Stimulated activated CD4-positive, alpha-beta T cell treated with anti-CD3 and anti-CD28 coated beads, Interleukin-2, amount 100 ng/mL, for 24 hours (primary cell): ENCODE measurements at regions not wholly inside any gene's neighbourhood (a gene's known extent, or its start where the extent isn't known, plus 50 kb on each side); places are given as distances from the start of the nearest gene placed in this dataset.
A peak's percentile ranks its signal among the peaks of the same experiment; 100 is the strongest.

Experiments used
- DNase-seq, 2 donors: peaks; one replicate each; pipeline ENCODE4 v3.0.0-alpha.2; 2020

- no peak for DNase-seq
These were observed 159.3 kb downstream of the BCOR start for GRCh38 chrX:39938466-39938865.

- no peak for DNase-seq
These were observed 158.1 kb downstream of the BCOR start for GRCh38 chrX:39939678-39940077.

DNA sequence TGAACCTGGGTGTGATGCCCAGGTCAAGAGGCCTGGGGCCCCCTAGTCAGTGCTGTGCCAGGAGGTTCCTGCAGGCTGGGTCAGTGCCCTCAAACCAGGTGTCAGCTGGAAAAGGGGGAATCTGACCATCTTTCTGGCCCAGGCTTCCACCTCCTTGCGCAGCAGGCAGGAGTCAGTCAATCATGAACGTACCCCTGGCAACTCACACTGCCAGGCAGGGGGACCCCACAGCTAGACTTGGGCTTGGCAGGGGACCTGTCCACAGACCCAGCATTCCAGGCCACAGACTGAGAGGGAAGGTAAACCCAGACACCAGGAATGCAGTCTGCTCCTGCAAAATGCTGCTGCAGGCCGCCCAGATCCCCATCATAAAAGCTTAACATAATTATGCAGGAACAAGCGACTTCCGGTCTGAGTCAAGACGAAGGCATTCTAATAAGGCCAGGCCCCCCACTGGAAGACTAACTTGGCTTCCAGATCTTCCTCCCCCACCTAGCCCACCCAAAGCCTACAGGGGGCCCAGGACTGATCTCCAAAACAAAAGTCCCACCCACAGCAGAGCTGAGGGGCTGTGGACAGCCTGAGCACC lies 156.3 kb downstream of the BCOR start:
- DNase-seq = no peak

GRCh38 chrX:39944416-39944815 lies 153.3 kb downstream of the BCOR start:
- DNase-seq = no peak

DNA sequence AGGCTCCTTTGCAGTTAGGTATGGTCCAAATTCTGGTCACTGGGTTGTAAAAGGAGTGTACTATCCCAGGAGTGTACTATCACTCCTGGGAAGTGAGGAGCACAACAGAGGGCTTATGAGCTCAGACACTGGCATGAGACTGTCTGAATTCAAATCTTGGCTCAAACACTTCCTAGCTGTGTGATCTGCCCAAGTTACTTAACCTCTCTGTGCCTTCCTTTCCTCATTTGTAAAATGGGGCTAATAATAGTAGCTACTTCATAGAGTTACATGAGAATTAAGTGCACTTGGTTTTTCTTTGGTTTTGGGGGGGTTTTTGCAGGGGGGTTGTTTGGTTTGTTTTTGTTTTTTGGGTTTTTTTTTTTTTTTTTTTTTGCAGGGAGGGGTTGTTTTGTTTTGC lies 152.0 kb downstream of the BCOR start:
- no peak for DNase-seq

DNA sequence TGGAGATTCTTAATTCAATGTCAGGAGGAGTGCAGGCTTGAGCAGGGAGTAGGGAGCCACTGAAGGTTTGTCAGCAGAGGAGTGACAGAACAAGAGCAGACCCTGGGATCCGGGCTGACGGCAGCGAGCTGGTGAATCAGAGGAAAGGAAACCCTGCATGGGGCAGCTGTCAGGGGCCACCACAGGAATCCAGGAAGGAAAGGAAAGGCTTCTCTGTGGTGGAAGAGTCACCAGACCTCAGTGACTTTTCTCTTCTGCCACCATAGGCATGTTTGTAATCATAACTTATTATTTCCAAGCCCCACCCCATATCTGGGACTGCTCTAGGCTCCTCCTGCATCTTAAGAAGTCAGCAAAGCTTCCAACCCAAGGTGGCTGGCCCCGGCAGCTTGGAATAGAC lies 150.9 kb downstream of the BCOR start:
- DNase-seq = no peak

DNA sequence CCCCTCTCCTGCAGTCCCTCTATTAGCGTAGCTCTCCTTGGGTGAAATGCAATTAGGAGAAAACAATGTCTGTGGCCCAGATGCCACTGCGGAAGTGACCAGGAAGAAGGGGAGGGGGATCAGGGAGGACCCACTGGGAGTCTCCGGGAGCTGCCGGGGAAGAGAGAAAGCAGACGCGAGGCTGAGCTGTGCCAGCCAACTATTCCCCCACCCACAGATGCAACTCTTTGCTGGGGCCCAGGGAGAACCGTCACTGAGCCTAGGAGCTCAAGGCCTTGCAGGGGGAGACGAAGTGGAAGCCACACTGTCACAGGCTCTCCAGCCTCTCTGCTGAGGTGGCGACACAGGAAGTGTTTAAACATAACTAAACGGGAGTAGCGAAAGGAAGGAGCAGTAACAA lies 149.2 kb downstream of the BCOR start:
- DNase-seq = no peak

DNA sequence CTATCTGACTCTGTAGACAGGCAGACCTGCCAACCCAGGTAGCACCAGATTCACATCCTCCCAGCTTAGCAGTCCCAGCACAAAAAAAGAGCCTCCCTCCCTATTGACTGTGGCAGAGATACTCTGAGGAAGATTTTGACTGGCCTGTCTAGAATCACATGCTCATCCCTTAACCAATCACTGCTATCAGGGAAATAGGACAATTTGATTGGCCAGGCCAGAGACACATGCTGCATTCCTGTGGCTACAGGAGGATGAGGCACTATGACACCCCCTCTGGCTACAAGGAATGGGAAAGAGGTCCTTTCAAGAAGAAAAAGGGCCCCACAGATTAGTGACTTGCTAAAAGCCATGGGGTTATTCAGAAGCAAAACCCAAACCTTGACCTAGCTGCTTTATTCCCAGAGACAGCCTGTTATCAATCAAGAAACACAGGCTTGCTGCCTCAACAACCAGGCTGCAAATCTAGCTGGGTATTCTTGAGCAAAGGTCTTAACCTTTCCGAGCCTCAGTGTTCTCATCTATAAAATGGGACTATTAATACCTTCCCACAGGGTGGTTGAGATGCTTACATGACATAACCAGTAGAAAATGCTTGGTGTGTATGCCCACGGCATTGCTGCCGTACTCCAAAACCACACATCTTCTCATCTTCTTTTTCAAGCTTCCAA lies 147.6 kb downstream of the BCOR start:
- no peak for DNase-seq

GRCh38 chrX:39952989-39953388 lies 144.8 kb downstream of the BCOR start:
- no peak for DNase-seq

GRCh38 chrX:39953879-39954278 lies 143.9 kb downstream of the BCOR start:
- no peak for DNase-seq

- DNase-seq = no peak
These were observed 142.9 kb downstream of the BCOR start for GRCh38 chrX:39954851-39955250.

DNA sequence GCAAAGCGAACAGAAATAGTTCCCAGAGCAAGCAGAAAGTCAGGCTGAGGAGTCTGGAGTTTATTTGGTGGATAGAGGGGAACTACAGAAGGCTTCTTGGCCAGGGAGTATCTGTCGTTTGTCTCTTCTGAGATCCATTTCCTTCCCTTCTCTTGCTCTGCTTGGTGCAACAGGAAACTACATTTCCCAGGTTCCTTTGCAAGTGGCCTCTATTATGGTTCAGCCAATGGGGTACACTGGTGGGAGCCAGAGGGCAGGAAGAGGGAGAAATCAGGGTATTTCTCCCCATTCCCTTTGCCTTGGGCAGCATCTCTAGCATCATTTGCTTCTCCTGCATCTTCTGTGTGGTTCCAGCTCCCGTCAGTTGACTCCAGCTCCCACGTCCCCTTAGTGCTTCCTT lies 142.1 kb downstream of the BCOR start:
- DNase-seq = no peak

DNA sequence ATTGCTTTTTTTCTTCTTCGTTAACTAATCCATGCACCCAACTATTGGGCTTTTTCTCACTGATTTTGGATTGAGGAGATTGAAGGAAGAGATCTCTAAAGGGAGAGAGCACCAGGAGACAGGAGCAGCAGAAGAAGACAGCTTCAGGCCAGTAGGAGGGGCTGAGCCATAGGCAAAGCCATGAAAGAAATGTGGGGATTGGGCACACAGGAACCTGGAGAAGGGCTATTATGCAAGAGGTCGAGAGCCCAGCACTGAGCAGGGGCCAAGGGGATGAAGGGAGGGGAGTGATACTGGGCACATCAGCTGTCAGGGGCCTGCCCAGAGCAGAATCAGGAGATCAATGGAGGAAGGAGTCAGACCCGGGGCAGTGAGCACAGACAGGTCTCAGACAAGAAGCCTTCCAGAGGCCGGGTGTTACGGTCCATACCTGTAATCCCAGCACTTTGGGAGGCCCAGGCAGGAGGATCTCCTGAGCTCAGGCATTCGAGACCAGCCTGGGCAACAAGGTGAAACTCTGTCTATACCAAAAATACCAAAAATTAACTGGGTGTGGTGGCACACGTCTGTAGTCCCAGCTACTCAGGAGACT lies 140.9 kb downstream of the BCOR start:
- DNase-seq = no peak

DNA sequence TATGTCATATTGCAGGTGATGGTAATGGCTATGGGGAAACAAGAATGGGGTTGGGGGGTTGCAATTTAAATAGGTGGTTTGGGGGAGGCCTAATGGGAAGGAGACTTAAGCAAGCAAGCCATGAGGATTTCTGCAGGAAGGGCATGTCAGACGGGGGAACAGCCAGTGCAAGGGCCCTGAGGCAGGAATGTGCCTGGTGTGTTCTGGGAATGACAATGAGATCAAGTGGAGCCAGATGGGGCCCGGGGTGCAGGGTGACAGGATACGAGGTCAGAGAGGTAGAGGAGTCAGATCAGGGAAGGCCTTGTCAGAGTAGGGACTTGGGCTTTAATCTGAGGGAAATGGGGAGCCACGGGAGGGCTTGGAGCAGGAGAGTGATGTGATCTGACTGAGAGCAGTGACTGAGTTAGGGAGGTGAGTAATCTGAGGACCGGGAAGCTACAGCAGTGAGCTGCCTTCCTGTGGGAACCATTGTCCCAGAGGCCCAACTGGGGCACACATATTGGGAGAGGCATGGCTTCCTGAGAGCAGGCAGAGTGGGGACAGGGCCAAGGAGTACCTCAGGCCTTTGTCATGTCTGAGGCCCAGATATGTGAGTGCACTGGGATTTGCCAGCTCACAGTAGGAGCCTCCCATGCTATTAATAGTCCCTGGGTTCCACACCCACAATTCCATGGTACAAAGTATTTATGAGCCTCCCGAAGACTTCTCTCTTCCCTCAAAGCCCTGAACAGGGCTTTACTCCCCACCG lies 139.8 kb downstream of the BCOR start:
- no peak for DNase-seq

- DNase-seq = no peak
These were observed 138.9 kb downstream of the BCOR start for GRCh38 chrX:39958850-39959249.

GRCh38 chrX:39960219-39960618 lies 137.5 kb downstream of the BCOR start:
- DNase-seq = no peak

DNA sequence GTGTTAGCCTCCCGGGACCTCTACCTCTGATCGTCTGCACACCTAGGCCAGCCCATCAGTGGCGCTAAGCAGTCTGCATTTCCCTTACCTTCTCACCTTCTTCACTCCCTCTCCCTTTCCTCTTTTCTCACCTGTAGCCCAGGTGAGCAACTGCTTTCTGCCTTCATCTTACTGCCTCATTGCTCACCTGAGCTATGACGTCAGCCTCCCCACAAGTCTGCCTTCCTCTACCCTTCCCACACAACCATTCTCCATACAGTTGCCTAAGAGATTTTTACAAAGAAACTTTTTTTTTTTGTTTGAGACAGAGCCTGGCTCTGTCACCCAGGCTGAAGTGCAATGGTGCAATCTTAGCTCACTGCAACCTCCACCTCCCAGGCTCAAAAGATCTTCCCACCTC lies 136.3 kb downstream of the BCOR start:
- no peak for DNase-seq

DNA sequence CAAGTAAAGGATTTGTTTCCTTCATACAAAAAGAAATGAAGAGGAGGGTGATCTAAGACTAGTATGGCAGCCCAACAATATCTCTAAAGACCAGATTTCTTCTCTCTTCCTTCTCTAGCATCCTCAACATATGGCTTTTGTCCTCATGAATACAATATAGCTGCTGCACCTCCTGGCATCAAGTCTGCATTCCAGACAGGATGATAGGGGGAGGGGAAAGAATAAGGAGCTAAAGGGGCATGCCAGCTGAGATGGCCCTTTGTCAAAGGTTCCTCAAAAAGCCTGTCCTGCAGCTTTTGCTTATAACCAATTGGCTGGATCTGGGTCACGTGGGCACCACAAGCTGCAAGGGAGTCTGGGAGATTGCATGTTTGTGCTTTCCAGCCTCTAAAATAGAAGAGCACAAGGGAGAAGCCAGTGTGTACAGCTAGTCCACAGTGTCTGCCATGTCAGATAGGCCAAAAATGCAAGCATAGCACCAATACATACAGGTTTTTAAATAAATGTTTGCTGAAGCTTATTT lies 132.6 kb downstream of the BCOR start:
- no peak for DNase-seq

- no peak for DNase-seq
These were observed 131.6 kb downstream of the BCOR start for GRCh38 chrX:39966176-39966575.

DNA sequence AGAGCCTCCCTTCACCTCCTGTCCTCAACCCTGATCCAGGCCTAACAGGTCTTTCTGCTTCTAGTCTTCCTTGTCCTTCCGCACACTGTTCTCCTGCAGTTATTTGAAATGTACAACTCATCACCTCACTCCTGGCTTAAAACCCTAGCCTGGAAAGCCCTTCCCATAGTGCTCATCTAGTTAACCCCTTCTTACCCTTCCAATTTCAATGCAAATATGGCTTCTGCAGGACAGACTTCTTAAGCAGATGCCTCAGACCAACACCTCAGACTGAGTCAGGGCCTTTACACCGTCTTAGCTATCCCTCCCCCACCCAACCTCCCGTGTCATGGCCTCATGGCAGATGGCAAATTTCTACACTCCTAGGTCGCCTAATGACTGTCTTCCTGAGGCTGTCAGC lies 130.4 kb downstream of the BCOR start:
- peak in 1 of 2 donors; percentile 4 for DNase-seq

DNA sequence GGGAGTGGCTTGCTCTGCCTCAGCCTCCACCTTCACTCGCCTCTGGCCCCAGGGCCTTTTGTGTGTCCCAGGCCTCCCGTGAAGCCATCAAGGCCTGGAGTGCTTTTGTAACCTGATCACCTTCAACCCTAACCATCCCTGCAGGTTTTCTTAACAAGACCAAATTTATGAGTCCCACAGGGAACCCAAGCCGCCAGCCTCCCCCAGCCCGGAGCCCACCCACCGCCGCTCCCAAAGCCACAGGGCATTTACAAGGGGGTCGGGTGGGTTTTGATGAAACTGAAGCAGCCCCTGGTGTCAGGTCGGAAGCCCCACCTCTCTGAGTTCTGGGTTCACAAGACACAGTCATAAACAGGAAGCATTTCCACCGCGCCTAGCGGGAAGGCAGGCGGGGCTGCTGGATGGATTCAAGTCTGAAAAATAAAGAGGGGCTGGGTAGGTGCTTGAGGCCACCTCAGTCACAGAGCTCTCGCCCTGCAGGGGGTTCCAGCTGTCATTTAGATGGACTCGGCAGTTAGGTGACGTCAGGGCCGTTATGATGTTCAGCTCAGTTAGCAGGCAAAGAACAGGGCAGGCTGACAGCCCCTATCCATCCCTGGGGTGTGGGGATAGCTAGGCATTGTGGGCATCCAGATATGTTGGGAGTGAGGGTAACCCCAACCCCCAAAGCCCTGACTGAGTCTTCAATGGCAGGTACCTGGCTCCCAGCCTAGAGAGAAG lies 128.5 kb downstream of the BCOR start:
- DNase-seq = peak; percentile 12 to 17

- no peak for DNase-seq
These were observed 127.8 kb downstream of the BCOR start for GRCh38 chrX:39969819-39970504.
